Naive thymus-derived CD4-positive, alpha-beta T cell (primary cell): ENCODE measurements at regions not wholly inside any gene's neighbourhood (a gene's known extent, or its start where the extent isn't known, plus 50 kb on each side); places are given as distances from the start of the nearest gene placed in this dataset.

Experiments used
- ATAC-seq: fragments of 150-1000 bp; cut with Tn5 transposase; 2 replicates; pipeline ENCODE4 v1.10.0; 2021; ENCODE audit warnings: mild to moderate bottlenecking, moderate library complexity
- CTCF ChIA-PET: fragments of 350-600 bp; sonication (Branson Sonifier 250); formaldehyde crosslinking; loops from one replicate; lab custom pipeline; 2021; ENCODE audit warnings: antibody characterized with exemption; lab: Charles Lee
- POLR2A ChIA-PET: fragments of 350-600 bp; sonication (Branson Sonifier 250); formaldehyde crosslinking; loops from one replicate; lab custom pipeline; 2021; ENCODE audit warnings: antibody characterized with exemption, inconsistent platforms; lab: Charles Lee
- DNase-seq, 9 donors: peaks; one replicate each; pipeline versions ENCODE4 v3.0.0 to v3.0.0-alpha.2; 2020 to 2022; ENCODE audit warnings: mixed read lengths in 1 of 9
- H3K27ac ChIP-seq: one replicate; pipeline ENCODE4 v1.7.0; 2013; ENCODE audit warnings: mild to moderate bottlenecking, low read depth, low read length, moderate library complexity
- H3K27me3 ChIP-seq, 2 donors: one replicate each; pipeline ENCODE4 v1.7.0; 2013; ENCODE audit warnings: low read length in 2 of 2, mild to moderate bottlenecking in 2 of 2, moderate library complexity in 2 of 2; ENCODE audit not compliant: control insufficient read depth in 2 of 2, insufficient read depth in 2 of 2
- H3K36me3 ChIP-seq, 3 experiments: 1 replicate in 2 of 3; 2 replicates in 1 of 3; pipeline ENCODE4 v1.7.0; 2013; ENCODE audit warnings: low read length in 3 of 3, mild to moderate bottlenecking in 3 of 3, moderate library complexity in 1 of 3; ENCODE audit not compliant: insufficient read depth in 3 of 3, control insufficient read depth in 2 of 3
- H3K4me1 ChIP-seq, 2 donors: one replicate each; pipeline ENCODE4 v1.7.0; 2013; ENCODE audit warnings: low read length in 2 of 2, mild to moderate bottlenecking in 2 of 2, moderate library complexity in 1 of 2; ENCODE audit not compliant: control insufficient read depth in 2 of 2, insufficient read depth in 2 of 2
- H3K4me3 ChIP-seq: 2 replicates; pipeline ENCODE4 v1.7.0; 2013; ENCODE audit warnings: mild to moderate bottlenecking, low read length
- H3K9me3 ChIP-seq, 3 experiments: 1 replicate in 2 of 3; 2 replicates in 1 of 3; pipeline ENCODE4 v1.7.0; 2013; ENCODE audit warnings: low read length in 3 of 3; ENCODE audit not compliant: control insufficient read depth in 2 of 3
- H3K27ac Mint-ChIP-seq, 9 donors: one replicate each; pipeline ENCODE4 v1.8.0; 2020 to 2022; ENCODE audit warnings: mixed read lengths in 9 of 9, mild to moderate bottlenecking in 8 of 9, moderate library complexity in 5 of 9, inconsistent platforms in 2 of 9
- H3K27me3 Mint-ChIP-seq, 5 donors: one replicate each; pipeline ENCODE4 v1.8.0; 2021 to 2022; ENCODE audit warnings: mixed read lengths in 5 of 5, mild to moderate bottlenecking in 1 of 5
- H3K36me3 Mint-ChIP-seq, 5 donors: one replicate each; pipeline ENCODE4 v1.8.0; 2020 to 2022; ENCODE audit warnings: mixed read lengths in 5 of 5, mild to moderate bottlenecking in 3 of 5, inconsistent platforms in 1 of 5
- H3K4me1 Mint-ChIP-seq, 7 donors: one replicate each; pipeline ENCODE4 v1.8.0; 2020 to 2022; ENCODE audit warnings: mixed read lengths in 7 of 7, mild to moderate bottlenecking in 3 of 7, inconsistent platforms in 1 of 7
- H3K4me3 Mint-ChIP-seq, 10 donors: one replicate each; pipeline ENCODE4 v1.8.0; 2020 to 2022; ENCODE audit warnings: mild to moderate bottlenecking in 10 of 10, mixed read lengths in 10 of 10, moderate library complexity in 6 of 10, inconsistent platforms in 2 of 10
- H3K9me3 Mint-ChIP-seq, 11 donors: one replicate each; pipeline ENCODE4 v1.8.0; 2020 to 2022; ENCODE audit warnings: mixed read lengths in 11 of 11, mild to moderate bottlenecking in 4 of 11, inconsistent platforms in 1 of 11, moderate library complexity in 1 of 11
- intact Hi-C, 2 donors: fragments of 100-400 bp; cut with micrococcal nuclease; formaldehyde crosslinking; loops; one replicate each; pipeline ENCODE4 v1.15.1; 2023

DNA sequence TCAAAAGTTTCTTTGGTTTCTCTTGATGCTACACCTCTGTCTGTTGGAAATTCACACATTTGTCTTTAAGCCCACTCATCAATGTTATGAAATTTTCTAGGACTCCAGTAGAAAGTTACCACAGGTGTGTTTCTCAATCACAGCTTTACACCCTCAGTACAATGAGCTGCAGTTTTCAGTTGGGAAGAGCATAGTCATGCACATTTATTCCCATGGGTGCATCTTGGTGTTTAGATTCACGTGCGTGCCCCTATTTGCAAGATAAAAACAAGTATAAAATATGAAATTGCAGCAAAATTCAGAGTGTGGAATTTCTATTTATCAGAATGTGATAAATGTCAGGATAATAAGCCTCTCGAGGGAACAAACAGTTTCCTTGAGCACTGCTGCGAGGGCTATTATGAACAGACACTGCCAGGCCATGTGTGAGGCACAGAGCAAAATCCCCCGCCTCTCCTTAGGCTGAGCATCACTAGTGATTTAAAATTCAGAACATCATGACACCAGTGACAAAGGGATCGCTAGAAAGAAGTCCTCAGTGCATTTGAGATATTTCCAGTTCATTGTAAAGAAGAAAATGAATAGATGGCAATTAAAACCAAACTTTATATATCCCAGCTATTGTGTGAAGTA is 512.2 kb upstream of the TCF4 start:
- H3K9me3 ChIP-seq: no peaks in the 10 kb centered on the region
- peaks cover 0 to 25% (median 13%) of the 10 kb centered on the region in 11 donors for H3K9me3 Mint-ChIP-seq
- peaks cover 0 to 4% (median 0%) of the 10 kb centered on the region in 5 donors for H3K36me3 Mint-ChIP-seq
- no peaks in the 10 kb centered on the region for H3K4me1 Mint-ChIP-seq
- no peaks in the 10 kb centered on the region for H3K4me1 ChIP-seq
- intact Hi-C loops: no loop called here
- ATAC-seq (no peak), DNase-seq (no peak)
- H3K27ac Mint-ChIP-seq: no peak overlapping the region
- H3K4me3 ChIP-seq: no peak overlapping the region
- H3K27me3 ChIP-seq: no peaks in the 10 kb centered on the region
- no peaks in the 10 kb centered on the region for H3K27me3 Mint-ChIP-seq
- H3K4me3 Mint-ChIP-seq: no peak overlapping the region
- H3K27ac ChIP-seq: no peak overlapping the region
- POLR2A ChIA-PET: no interaction called here
- H3K36me3 ChIP-seq: no peaks in the 10 kb centered on the region
- CTCF ChIA-PET: no interaction called here

DNA sequence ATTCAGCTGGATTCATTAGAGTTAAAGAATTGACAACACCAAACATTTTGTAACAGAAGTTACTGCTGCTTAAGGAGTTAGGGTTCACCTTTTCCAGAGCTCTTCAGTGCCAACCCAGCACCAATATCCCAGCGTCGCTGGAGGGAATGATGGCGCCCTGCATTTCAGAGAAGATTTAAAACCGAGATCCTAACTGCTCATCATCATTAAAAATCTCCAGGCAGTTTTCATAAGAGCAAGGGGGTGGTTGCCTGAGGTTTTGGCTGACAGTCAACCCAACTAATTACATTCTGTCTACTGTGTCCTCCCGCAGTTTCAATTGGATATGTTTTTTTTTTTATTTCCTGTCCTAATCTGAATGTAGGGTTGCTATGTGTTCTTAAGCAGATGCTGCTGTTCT is 509.6 kb upstream of the TCF4 start:
- Mint-ChIP-seq H3K36me3 (peaks cover 0 to 4% (median 0%) of the 10 kb centered on the region in 5 donors), H3K9me3 (peaks cover 0 to 25% (median 3%) of the 10 kb centered on the region in 11 donors), H3K27me3 (peaks cover 0 to 7% (median 1%) of the 10 kb centered on the region in 5 donors), H3K4me3 (no peak overlapping the region), H3K4me1 (no peaks in the 10 kb centered on the region), H3K27ac (no peak overlapping the region)
- Histone ChIP-seq H3K36me3 (no peaks in the 10 kb centered on the region), H3K9me3 (no peaks in the 10 kb centered on the region), H3K4me1 (no peaks in the 10 kb centered on the region), H3K27ac (no peak overlapping the region), H3K4me3 (no peak overlapping the region), H3K27me3 (no peaks in the 10 kb centered on the region)
- intact Hi-C loops: no loop called here
- ChIA-PET POLR2A (no interaction called here), CTCF (no interaction called here)
- DNase-seq: no peak
- no peak for ATAC-seq

DNA sequence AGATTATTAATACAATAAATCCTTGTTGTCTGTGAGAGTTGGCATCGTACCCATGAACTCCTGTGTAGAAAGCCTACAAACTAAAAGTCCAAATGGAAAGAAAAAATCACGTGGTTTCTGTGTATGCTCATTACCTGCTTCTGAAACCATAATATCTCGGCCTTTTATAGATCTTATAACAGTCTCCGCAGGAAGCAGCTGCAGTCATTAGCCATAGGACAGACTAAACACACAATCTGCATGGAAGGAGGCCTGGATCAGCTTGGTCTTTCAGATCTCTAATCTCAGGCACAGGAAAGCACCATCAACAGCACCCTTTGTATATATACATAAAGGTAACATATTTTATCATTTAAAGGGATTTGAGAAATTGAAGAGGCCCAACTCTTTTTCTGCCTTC is 508.9 kb upstream of the TCF4 start:
- Mint-ChIP-seq H3K4me1 (no peaks in the 10 kb centered on the region), H3K4me3 (no peak overlapping the region), H3K27ac (no peak overlapping the region), H3K9me3 (peaks cover 0 to 29% (median 2%) of the 10 kb centered on the region in 11 donors), H3K36me3 (peaks cover 0 to 4% (median 0%) of the 10 kb centered on the region in 5 donors), H3K27me3 (peaks cover 0 to 7% (median 3%) of the 10 kb centered on the region in 5 donors)
- Histone ChIP-seq H3K4me1 (no peaks in the 10 kb centered on the region), H3K27ac (no peak overlapping the region), H3K36me3 (no peaks in the 10 kb centered on the region), H3K4me3 (no peak overlapping the region), H3K9me3 (no peaks in the 10 kb centered on the region), H3K27me3 (no peaks in the 10 kb centered on the region)
- ChIA-PET POLR2A (no interaction called here), CTCF (no interaction called here)
- ATAC-seq (no peak), DNase-seq (no peak)
- intact Hi-C loops: no loop called here

DNA sequence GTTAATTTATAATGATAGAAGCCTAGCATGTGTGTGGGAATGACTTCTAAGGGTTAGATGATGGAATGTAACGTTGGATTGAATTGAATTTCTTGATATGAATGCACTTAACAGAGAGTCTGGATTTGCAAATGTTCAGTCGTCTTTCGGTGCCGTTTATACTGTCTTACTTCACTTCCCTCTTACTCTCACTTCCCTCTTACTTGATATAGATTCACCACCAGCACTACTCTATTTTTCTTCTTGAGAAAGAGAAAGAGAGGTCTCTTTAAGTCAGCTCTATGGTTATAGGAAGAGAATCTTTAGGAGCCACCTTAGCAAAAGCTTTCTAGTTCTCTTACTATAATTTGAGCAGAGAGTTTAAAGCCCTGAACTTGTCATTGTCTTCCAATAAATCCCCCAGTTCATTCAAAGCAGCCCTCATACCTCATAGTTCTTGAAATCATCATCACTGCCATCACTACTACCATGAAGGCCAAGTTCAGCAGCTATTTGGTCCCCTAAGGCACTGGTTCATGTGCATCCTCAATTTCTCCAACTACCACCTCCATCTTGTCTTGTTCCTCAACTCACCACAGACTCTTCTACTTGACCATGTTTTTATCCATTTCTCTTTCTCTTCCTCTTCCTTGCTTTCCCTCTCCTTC is 501.7 kb upstream of the TCF4 start:
- H3K9me3 ChIP-seq: no peaks in the 10 kb centered on the region
- no peaks in the 10 kb centered on the region for H3K36me3 ChIP-seq
- H3K4me1 ChIP-seq: no peaks in the 10 kb centered on the region
- Mint-ChIP-seq H3K27me3 (peaks cover 0 to 7% (median 3%) of the 10 kb centered on the region in 5 donors), H3K4me3 (no peak overlapping the region), H3K9me3 (peaks cover 0 to 24% (median 2%) of the 10 kb centered on the region in 11 donors), H3K4me1 (no peaks in the 10 kb centered on the region), H3K27ac (no peak overlapping the region), H3K36me3 (no peaks in the 10 kb centered on the region)
- H3K27me3 ChIP-seq: no peaks in the 10 kb centered on the region
- no peak overlapping the region for H3K27ac ChIP-seq
- ATAC-seq (peak; percentile 38), DNase-seq (no peak)
- H3K4me3 ChIP-seq: no peak overlapping the region
- intact Hi-C loops: loop anchor here in 1 of 2 donors (10.0 kb wide), 1 partner anchor 55 kb away; no protein-coding TSS in a partner anchor
- POLR2A ChIA-PET: no interaction called here
- CTCF ChIA-PET: no interaction called here

DNA sequence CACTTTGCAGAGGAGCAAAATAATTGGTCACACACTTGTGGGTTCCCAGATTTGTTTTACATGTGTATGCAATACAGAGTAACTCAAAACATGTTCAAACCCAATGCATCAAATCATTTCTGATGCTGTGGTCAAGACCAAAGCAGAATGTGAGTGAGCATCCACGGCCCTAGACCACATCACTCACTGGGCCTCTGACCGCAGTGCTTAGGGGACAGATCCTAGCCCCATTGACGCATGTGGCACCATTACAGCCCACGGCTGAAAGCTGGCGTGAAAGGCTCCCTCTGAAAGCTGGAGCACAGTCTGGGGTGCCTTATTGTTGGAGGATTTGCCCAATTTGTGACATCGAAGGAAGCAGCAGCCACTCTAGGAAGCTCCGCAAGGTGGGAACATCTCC is 498.8 kb upstream of the TCF4 start:
- no peak for DNase-seq
- Histone ChIP-seq H3K4me3 (no peak overlapping the region), H3K4me1 (no peaks in the 10 kb centered on the region), H3K27ac (no peak overlapping the region), H3K36me3 (no peaks in the 10 kb centered on the region), H3K27me3 (no peaks in the 10 kb centered on the region), H3K9me3 (no peaks in the 10 kb centered on the region)
- H3K27me3 Mint-ChIP-seq: no peaks in the 10 kb centered on the region
- no peaks in the 10 kb centered on the region for H3K4me1 Mint-ChIP-seq
- intact Hi-C loops: loop anchor here in 1 of 2 donors (10.0 kb wide), 1 partner anchor 58 kb away; no protein-coding TSS in a partner anchor
- CTCF ChIA-PET: no interaction called here
- POLR2A ChIA-PET: no interaction called here
- H3K27ac Mint-ChIP-seq: no peak overlapping the region
- no peaks in the 10 kb centered on the region for H3K36me3 Mint-ChIP-seq
- no peak for ATAC-seq
- H3K4me3 Mint-ChIP-seq: no peak overlapping the region
- H3K9me3 Mint-ChIP-seq: peaks cover 0 to 7% (median 0%) of the 10 kb centered on the region in 11 donors

GRCh38 chr18:56086176-56086575 is 498.2 kb upstream of the TCF4 start:
- Mint-ChIP-seq H3K9me3 (peaks cover 0 to 7% (median 0%) of the 10 kb centered on the region in 11 donors), H3K27ac (no peak overlapping the region)

More at GRCh38 chr18:56086176-56086575, 498.2 kb upstream of the TCF4 start:
- H3K27me3 Mint-ChIP-seq: no peaks in the 10 kb centered on the region
- no peaks in the 10 kb centered on the region for H3K36me3 ChIP-seq
- no peak overlapping the region for H3K27ac ChIP-seq
- no peaks in the 10 kb centered on the region for H3K9me3 ChIP-seq
- no peaks in the 10 kb centered on the region for H3K27me3 ChIP-seq
- no peaks in the 10 kb centered on the region for H3K4me1 ChIP-seq
- ChIA-PET CTCF (no interaction called here), POLR2A (no interaction called here)
- H3K4me3 ChIP-seq: no peak overlapping the region
- H3K36me3 Mint-ChIP-seq: no peaks in the 10 kb centered on the region
- intact Hi-C loops: loop anchor here in 1 of 2 donors (10.0 kb wide), 1 partner anchor 59 kb away; no protein-coding TSS in a partner anchor
- no peaks in the 10 kb centered on the region for H3K4me1 Mint-ChIP-seq
- no peak for ATAC-seq
- no peak overlapping the region for H3K4me3 Mint-ChIP-seq
- DNase-seq: no peak
